IMR-90 (cell line): ENCODE measurements at regions not wholly inside any gene's neighbourhood (a gene's known extent, or its start where the extent isn't known, plus 50 kb on each side); places are given as distances from the start of the nearest gene placed in this dataset.

Source experiments
- BHLHE40 ChIP-seq: fragments of 150-350 bp; IDR thresholded peaks from 2 replicates; pipeline ENCODE4 v1.6.1; 2016; ENCODE audit warnings: mild to moderate bottlenecking, low read depth, low read length
- CEBPB ChIP-seq: IDR thresholded peaks from 2 replicates; pipeline ENCODE4 v1.6.1; 2012; ENCODE audit warnings: low read depth, low read length, improper control_type of control experiment
- MAZ ChIP-seq: IDR thresholded peaks from 2 replicates; pipeline ENCODE4 v1.6.1; 2012; ENCODE audit warnings: low read depth, mild to moderate bottlenecking, low read length, improper control_type of control experiment, moderate library complexity, borderline replicate concordance
- MXI1 ChIP-seq: IDR thresholded peaks from 2 replicates; pipeline ENCODE4 v1.6.1; 2012; ENCODE audit warnings: low read depth, mild to moderate bottlenecking, low read length, moderate library complexity, borderline replicate concordance
- NFE2L2 ChIP-seq: fragments of 150-350 bp; IDR thresholded peaks from 2 replicates; pipeline ENCODE4 v1.6.1; 2016; ENCODE audit warnings: low read depth, mild to moderate bottlenecking, low read length
- POLR2A ChIP-seq: IDR thresholded peaks from 2 replicates; pipeline ENCODE4 v1.6.1; 2012; ENCODE audit warnings: mild to moderate bottlenecking, low read depth, low read length
- RAD21 ChIP-seq: IDR thresholded peaks from 2 replicates; pipeline ENCODE4 v1.6.1; 2012; ENCODE audit warnings: low read length, improper control_type of control experiment
- RFX5 ChIP-seq: IDR thresholded peaks from 2 replicates; pipeline ENCODE4 v1.8.0; 2012; ENCODE audit warnings: low read depth, mild to moderate bottlenecking, low read length, moderate library complexity
- TF ChIP-seq, protein P1 (sequence below): conservative IDR thresholded peaks from 2 replicates; pipeline ENCODE4 v1.5.1; 2012; ENCODE audit warnings: mild to moderate bottlenecking, low read depth, low read length, improper control_type of control experiment

DNA sequence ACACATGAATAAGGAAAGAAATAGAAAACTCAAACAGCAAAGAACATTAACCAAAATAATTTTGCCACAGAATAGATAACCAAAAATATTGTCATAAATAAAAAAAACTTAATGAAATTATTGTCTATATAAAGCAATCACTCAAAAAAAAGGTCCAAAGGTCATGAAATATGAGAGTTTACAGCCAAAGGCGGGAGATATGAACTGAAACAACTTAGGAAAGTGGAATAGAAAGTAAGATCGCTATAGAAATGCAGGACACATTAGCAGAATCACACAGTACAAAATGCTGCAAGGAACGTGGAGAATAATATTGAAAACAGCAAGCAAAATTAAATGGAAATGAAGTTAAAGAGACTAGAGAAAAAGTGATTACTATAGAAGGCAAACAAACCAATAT is 375.0 kb upstream of the ARHGEF26 start:
- TF ChIP-seq, protein P1, sequence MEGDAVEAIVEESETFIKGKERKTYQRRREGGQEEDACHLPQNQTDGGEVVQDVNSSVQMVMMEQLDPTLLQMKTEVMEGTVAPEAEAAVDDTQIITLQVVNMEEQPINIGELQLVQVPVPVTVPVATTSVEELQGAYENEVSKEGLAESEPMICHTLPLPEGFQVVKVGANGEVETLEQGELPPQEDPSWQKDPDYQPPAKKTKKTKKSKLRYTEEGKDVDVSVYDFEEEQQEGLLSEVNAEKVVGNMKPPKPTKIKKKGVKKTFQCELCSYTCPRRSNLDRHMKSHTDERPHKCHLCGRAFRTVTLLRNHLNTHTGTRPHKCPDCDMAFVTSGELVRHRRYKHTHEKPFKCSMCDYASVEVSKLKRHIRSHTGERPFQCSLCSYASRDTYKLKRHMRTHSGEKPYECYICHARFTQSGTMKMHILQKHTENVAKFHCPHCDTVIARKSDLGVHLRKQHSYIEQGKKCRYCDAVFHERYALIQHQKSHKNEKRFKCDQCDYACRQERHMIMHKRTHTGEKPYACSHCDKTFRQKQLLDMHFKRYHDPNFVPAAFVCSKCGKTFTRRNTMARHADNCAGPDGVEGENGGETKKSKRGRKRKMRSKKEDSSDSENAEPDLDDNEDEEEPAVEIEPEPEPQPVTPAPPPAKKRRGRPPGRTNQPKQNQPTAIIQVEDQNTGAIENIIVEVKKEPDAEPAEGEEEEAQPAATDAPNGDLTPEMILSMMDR: no peak
- TF ChIP-seq BHLHE40: no peak
- TF ChIP-seq MXI1: no peak
- TF ChIP-seq NFE2L2: no peak
- no peak for TF ChIP-seq RAD21
- TF ChIP-seq RFX5: no peak
- TF ChIP-seq POLR2A: no peak
- TF ChIP-seq CEBPB: no peak
- TF ChIP-seq MAZ: no peak
